D721Med (cell line): ENCODE measurements at regions not wholly inside any gene's neighbourhood (a gene's known extent, or its start where the extent isn't known, plus 50 kb on each side); places are given as distances from the start of the nearest gene placed in this dataset.

ENCODE experiments used
- DNase-seq: peaks from one replicate; pipeline ENCODE4 v3.0.0; 2011; ENCODE audit warnings: low spot score; ENCODE audit not compliant: insufficient read length
- FAIRE-seq: peaks from 2 replicates; lab custom pipeline; 2011; peaks lifted over from hg19 to GRCh38; lab: Jason Lieb, UNC
- TF ChIP-seq, protein P1 (sequence below): IDR thresholded peaks from 2 replicates; pipeline ENCODE4 v1.5.1; 2012; ENCODE audit warnings: mild to moderate bottlenecking, control low read depth; ENCODE audit not compliant: insufficient read depth; ENCODE audit errors: missing control alignments

DNA sequence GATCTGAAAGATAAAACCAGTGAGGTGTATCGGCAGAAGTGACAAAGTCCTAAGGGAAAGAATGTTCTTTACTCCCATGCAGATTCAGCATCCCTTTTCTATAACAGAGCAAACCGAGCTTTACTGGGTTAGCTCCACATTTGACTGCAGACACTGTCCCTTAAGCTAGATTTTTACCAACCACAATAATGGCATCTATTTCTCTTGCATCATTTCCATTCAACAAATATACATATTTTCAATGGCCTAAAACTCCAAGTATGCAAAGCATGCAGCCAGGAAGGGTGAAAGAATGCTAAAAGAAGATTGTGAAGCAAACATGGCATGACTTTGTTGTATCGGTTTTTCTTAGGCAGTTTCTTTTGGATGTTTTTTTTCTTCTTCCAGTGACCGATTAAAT lies 255.4 kb downstream of the OGFRL1 start:
- no peak for FAIRE-seq
- TF ChIP-seq, protein P1, sequence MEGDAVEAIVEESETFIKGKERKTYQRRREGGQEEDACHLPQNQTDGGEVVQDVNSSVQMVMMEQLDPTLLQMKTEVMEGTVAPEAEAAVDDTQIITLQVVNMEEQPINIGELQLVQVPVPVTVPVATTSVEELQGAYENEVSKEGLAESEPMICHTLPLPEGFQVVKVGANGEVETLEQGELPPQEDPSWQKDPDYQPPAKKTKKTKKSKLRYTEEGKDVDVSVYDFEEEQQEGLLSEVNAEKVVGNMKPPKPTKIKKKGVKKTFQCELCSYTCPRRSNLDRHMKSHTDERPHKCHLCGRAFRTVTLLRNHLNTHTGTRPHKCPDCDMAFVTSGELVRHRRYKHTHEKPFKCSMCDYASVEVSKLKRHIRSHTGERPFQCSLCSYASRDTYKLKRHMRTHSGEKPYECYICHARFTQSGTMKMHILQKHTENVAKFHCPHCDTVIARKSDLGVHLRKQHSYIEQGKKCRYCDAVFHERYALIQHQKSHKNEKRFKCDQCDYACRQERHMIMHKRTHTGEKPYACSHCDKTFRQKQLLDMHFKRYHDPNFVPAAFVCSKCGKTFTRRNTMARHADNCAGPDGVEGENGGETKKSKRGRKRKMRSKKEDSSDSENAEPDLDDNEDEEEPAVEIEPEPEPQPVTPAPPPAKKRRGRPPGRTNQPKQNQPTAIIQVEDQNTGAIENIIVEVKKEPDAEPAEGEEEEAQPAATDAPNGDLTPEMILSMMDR: no peak
- DNase-seq: no peak

GRCh38 chr6:71544906-71545305 lies 256.3 kb downstream of the OGFRL1 start:
- no peak for DNase-seq
- TF ChIP-seq, protein P1: no peak
- no peak for FAIRE-seq

- DNase-seq (no peak), FAIRE-seq (no peak)
Observed at GRCh38 chr6:71545905-71546304, 257.3 kb downstream of the OGFRL1 start.

DNA sequence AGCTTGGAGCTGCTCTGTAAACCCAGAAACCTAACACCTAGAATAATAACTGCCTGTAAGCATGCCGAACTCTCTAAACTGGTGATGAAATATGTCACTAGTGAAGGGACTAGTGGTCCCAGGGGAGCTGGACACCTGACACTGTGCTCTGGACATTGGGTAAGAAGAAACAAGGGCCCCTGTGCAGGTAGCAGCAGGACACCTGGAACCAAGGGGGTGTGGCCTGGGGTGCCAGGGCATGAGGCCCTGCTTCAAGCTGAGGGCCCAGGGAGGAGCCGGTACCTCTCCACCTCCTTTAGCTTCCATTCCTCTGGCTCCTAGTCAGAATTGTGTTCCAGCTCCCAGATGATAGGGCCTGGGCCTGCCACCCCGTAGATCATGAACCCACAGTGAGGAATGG lies 263.2 kb downstream of the OGFRL1 start:
- TF ChIP-seq, protein P1: no peak

More at GRCh38 chr6:71545905-71546304, 257.3 kb downstream of the OGFRL1 start:
- TF ChIP-seq, protein P1: no peak

GRCh38 chr6:71556141-71556540 lies 267.5 kb downstream of the OGFRL1 start:
- no peak for FAIRE-seq
- no peak for DNase-seq
- TF ChIP-seq, protein P1: no peak

More for the DNA sequence above, 263.2 kb downstream of the OGFRL1 start:
- DNase-seq (no peak), FAIRE-seq (no peak)

DNA sequence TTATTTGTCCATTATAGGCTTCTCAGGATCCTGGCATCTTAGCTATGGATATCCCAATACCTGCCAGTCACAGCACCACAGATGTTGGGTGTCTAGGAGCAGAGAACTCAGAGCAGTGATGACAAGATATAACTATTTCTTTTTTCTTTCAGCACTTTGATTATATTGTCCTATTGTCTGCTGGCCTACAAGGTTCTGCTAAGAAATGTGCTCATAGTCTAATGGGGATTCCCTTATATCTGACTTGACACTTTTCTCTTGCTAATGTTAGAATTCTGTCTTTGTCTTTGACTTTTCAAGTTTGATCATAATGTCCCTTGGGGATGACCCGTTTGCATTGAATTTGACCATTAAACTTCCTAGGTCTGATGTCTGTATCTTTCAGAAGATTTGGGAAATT lies 270.4 kb downstream of the OGFRL1 start:
- FAIRE-seq (no peak), DNase-seq (no peak)
- TF ChIP-seq, protein P1: no peak

- TF ChIP-seq, protein P1: no peak
- FAIRE-seq (no peak), DNase-seq (no peak)
Observed at GRCh38 chr6:71567562-71567961, 279.0 kb downstream of the OGFRL1 start.
